ENCODE measurements at regions not wholly inside any gene's neighbourhood (a gene's known extent, or its start where the extent isn't known, plus 50 kb on each side); places are given as distances from the start of the nearest gene placed in this dataset.

- DNase-seq, result no peak
- Histone ChIP-seq H3K27me3 (no peaks in the 10 kb centered on the region), H3K4me3 (no peak overlapping the region), H3K9me3 (replicated peaks) (no peaks in the 10 kb centered on the region), H3K27ac (no peak overlapping the region), H3K36me3 (no peaks in the 10 kb centered on the region), H3K4me1 (no peaks in the 10 kb centered on the region)
These were observed 195.1 kb upstream of the CCDC150 start for GRCh38 chr2:196444442-196444841.

GRCh38 chr2:196445991-196446390, 193.5 kb upstream of the CCDC150 start:
- H3K4me1 ChIP-seq, result no peaks in the 10 kb centered on the region
- H3K27me3 ChIP-seq, result no peaks in the 10 kb centered on the region
- no peak for DNase-seq
- H3K9me3 ChIP-seq (replicated peaks), result no peaks in the 10 kb centered on the region
- no peak overlapping the region for H3K4me3 ChIP-seq
- H3K36me3 ChIP-seq, result no peaks in the 10 kb centered on the region
- H3K27ac ChIP-seq, result no peak overlapping the region

- no peak overlapping the region for H3K4me3 ChIP-seq
- no peaks in the 10 kb centered on the region for H3K27me3 ChIP-seq
- no peaks in the 10 kb centered on the region for H3K36me3 ChIP-seq
- H3K4me1 ChIP-seq, result no peaks in the 10 kb centered on the region
- no peak for DNase-seq
- H3K27ac ChIP-seq, result no peak overlapping the region
- H3K9me3 ChIP-seq (replicated peaks), result no peaks in the 10 kb centered on the region
These were observed 191.0 kb upstream of the CCDC150 start for GRCh38 chr2:196448407-196449079.

GRCh38 chr2:196449083-196449482, 190.4 kb upstream of the CCDC150 start:
- Histone ChIP-seq H3K27ac (no peak overlapping the region), H3K9me3 (replicated peaks) (no peaks in the 10 kb centered on the region), H3K36me3 (no peaks in the 10 kb centered on the region), H3K4me1 (no peaks in the 10 kb centered on the region), H3K27me3 (no peaks in the 10 kb centered on the region), H3K4me3 (no peak overlapping the region)
- no peak for DNase-seq

GRCh38 chr2:196452758-196453157, 186.8 kb upstream of the CCDC150 start:
- no peak for DNase-seq
- Histone ChIP-seq H3K36me3 (no peaks in the 10 kb centered on the region), H3K27ac (no peak overlapping the region), H3K27me3 (no peaks in the 10 kb centered on the region), H3K4me1 (no peaks in the 10 kb centered on the region), H3K9me3 (replicated peaks) (no peaks in the 10 kb centered on the region), H3K4me3 (no peak overlapping the region)

- no peaks in the 10 kb centered on the region for H3K36me3 ChIP-seq
These were observed 185.9 kb upstream of the CCDC150 start for GRCh38 chr2:196453613-196454047.

GRCh38 chr2:196454492-196454891, 185.0 kb upstream of the CCDC150 start:
- no peaks in the 10 kb centered on the region for H3K36me3 ChIP-seq
- H3K9me3 ChIP-seq (replicated peaks), result no peaks in the 10 kb centered on the region
- H3K4me1 ChIP-seq, result no peaks in the 10 kb centered on the region
- no peak overlapping the region for H3K4me3 ChIP-seq
- no peak for DNase-seq
- H3K27ac ChIP-seq, result no peak overlapping the region
- no peaks in the 10 kb centered on the region for H3K27me3 ChIP-seq

More at GRCh38 chr2:196453613-196454047, 185.9 kb upstream of the CCDC150 start:
- no peaks in the 10 kb centered on the region for H3K27me3 ChIP-seq
- DNase-seq, result peak; percentile 27 to 63
- H3K27ac ChIP-seq, result no peak overlapping the region
- H3K4me1 ChIP-seq, result no peaks in the 10 kb centered on the region
- no peaks in the 10 kb centered on the region for H3K9me3 ChIP-seq (replicated peaks)
- no peak overlapping the region for H3K4me3 ChIP-seq

- Histone ChIP-seq H3K4me1 (no peaks in the 10 kb centered on the region), H3K27me3 (no peaks in the 10 kb centered on the region), H3K9me3 (replicated peaks) (no peaks in the 10 kb centered on the region), H3K4me3 (no peak overlapping the region), H3K36me3 (no peaks in the 10 kb centered on the region), H3K27ac (no peak overlapping the region)
- DNase-seq, result peak; percentile 7 to 10
These were observed 180.0 kb upstream of the CCDC150 start for GRCh38 chr2:196459539-196459938.

- Histone ChIP-seq H3K9me3 (replicated peaks) (no peaks in the 10 kb centered on the region), H3K4me1 (no peaks in the 10 kb centered on the region), H3K27me3 (no peaks in the 10 kb centered on the region), H3K27ac (no peak overlapping the region), H3K36me3 (no peaks in the 10 kb centered on the region), H3K4me3 (no peak overlapping the region)
- DNase-seq, result no peak
These were observed 175.8 kb upstream of the CCDC150 start for GRCh38 chr2:196463706-196464105.

- H3K9me3 ChIP-seq (replicated peaks), result no peaks in the 10 kb centered on the region
- no peaks in the 10 kb centered on the region for H3K4me1 ChIP-seq
- no peaks in the 10 kb centered on the region for H3K27me3 ChIP-seq
- H3K4me3 ChIP-seq, result no peak overlapping the region
- no peak overlapping the region for H3K27ac ChIP-seq
- DNase-seq, result no peak
- no peaks in the 10 kb centered on the region for H3K36me3 ChIP-seq
These were observed 175.2 kb upstream of the CCDC150 start for GRCh38 chr2:196464311-196464710.

GRCh38 chr2:196466581-196466980, 172.9 kb upstream of the CCDC150 start:
- no peaks in the 10 kb centered on the region for H3K9me3 ChIP-seq (replicated peaks)
- no peaks in the 10 kb centered on the region for H3K4me1 ChIP-seq
- no peak overlapping the region for H3K4me3 ChIP-seq
- no peak for DNase-seq
- no peaks in the 10 kb centered on the region for H3K36me3 ChIP-seq
- no peaks in the 10 kb centered on the region for H3K27me3 ChIP-seq
- no peak overlapping the region for H3K27ac ChIP-seq

- no peak overlapping the region for H3K4me3 ChIP-seq
- H3K27me3 ChIP-seq, result no peaks in the 10 kb centered on the region
- no peaks in the 10 kb centered on the region for H3K4me1 ChIP-seq
- no peak for DNase-seq
- no peaks in the 10 kb centered on the region for H3K36me3 ChIP-seq
- no peak overlapping the region for H3K27ac ChIP-seq
- no peaks in the 10 kb centered on the region for H3K9me3 ChIP-seq (replicated peaks)
These were observed 171.1 kb upstream of the CCDC150 start for GRCh38 chr2:196468394-196468793.

GRCh38 chr2:196473617-196474016, 165.9 kb upstream of the CCDC150 start:
- Histone ChIP-seq H3K4me1 (no peaks in the 10 kb centered on the region), H3K36me3 (no peaks in the 10 kb centered on the region), H3K9me3 (replicated peaks) (no peaks in the 10 kb centered on the region), H3K4me3 (no peak overlapping the region), H3K27me3 (no peaks in the 10 kb centered on the region), H3K27ac (no peak overlapping the region)
- no peak for DNase-seq

GRCh38 chr2:196475611-196476010, 163.9 kb upstream of the CCDC150 start:
- Histone ChIP-seq H3K27me3 (no peaks in the 10 kb centered on the region), H3K4me1 (peaks cover 1% of the 10 kb centered on the region; the same call in 1 of the 2 replicates), H3K4me3 (no peak overlapping the region), H3K36me3 (no peaks in the 10 kb centered on the region), H3K27ac (no peak overlapping the region), H3K9me3 (replicated peaks) (no peaks in the 10 kb centered on the region)
- DNase-seq, result no peak

- Histone ChIP-seq H3K4me1 (peaks cover 12% of the 10 kb centered on the region), H3K36me3 (no peaks in the 10 kb centered on the region), H3K27ac (no peak overlapping the region), H3K9me3 (replicated peaks) (no peaks in the 10 kb centered on the region), H3K4me3 (no peak overlapping the region), H3K27me3 (no peaks in the 10 kb centered on the region)
- no peak for DNase-seq
These were observed 160.9 kb upstream of the CCDC150 start for GRCh38 chr2:196478588-196478987.

- H3K4me1 ChIP-seq, result peaks cover 12% of the 10 kb centered on the region
- no peak for DNase-seq
- H3K4me3 ChIP-seq, result no peak overlapping the region
- H3K27ac ChIP-seq, result no peak overlapping the region
- H3K9me3 ChIP-seq (replicated peaks), result no peaks in the 10 kb centered on the region
- no peaks in the 10 kb centered on the region for H3K36me3 ChIP-seq
- no peaks in the 10 kb centered on the region for H3K27me3 ChIP-seq
These were observed 160.2 kb upstream of the CCDC150 start for GRCh38 chr2:196479350-196479749.

All from SJCRH30 (cell line).